ENCODE measurements at regions not wholly inside any gene's neighbourhood (a gene's known extent, or its start where the extent isn't known, plus 50 kb on each side); places are given as distances from the start of the nearest gene placed in this dataset.

GRCh38 chr12:31226639-31227038 lies 99.3 kb downstream of the SINHCAF start:
- Histone ChIP-seq H3K9ac (ENCODE audit: low read length) (no peak overlapping the region), H3K4me3 (ENCODE audit: low read length) (no peak overlapping the region), H3K36me3 (replicated peaks; ENCODE audit: insufficient read depth, low read length) (no peaks in the 10 kb centered on the region), H3K4me2 (ENCODE audit: low read depth, low read length) (no peak overlapping the region), H4K20me1 (ENCODE audit: insufficient read depth, low read length) (no peaks in the 10 kb centered on the region), H2AFZ (ENCODE audit: low read length) (no peak overlapping the region), H3K9me2 (replicated peaks; ENCODE audit: insufficient read depth, low read length) (no peaks in the 10 kb centered on the region), H3K79me2 (ENCODE audit: low read length) (no peaks in the 10 kb centered on the region), H3K27ac (ENCODE audit: low read length) (no peak overlapping the region), H3K4me1 (ENCODE audit: low read length) (no peaks in the 10 kb centered on the region), H3K9me3 (replicated peaks; ENCODE audit: insufficient read depth, low read length) (no peaks in the 10 kb centered on the region), H3F3A (ENCODE audit: insufficient read depth, low read length) (no peaks in the 10 kb centered on the region), H3K27me3 (replicated peaks; ENCODE audit: insufficient read depth, low read length) (no peaks in the 10 kb centered on the region)
- TF ChIP-seq CTCF (IDR thresholded peaks at IDR 0.05; ENCODE audit: low read length) (no peak), EZH2 (optimal IDR thresholded peaks at IDR 0.05; ENCODE audit: low read depth, low read length) (no peak), EZH2phosphoT487 (IDR thresholded peaks at IDR 0.05; ENCODE audit: low read length) (no peak)
- no peak for DNase-seq

GRCh38 chr12:31227401-31227981 lies 98.5 kb downstream of the SINHCAF start:
- Histone ChIP-seq H3K4me1 (ENCODE audit: low read length) (no peaks in the 10 kb centered on the region), H3K27ac (ENCODE audit: low read length) (no peak overlapping the region), H3F3A (ENCODE audit: insufficient read depth, low read length) (no peaks in the 10 kb centered on the region), H4K20me1 (ENCODE audit: insufficient read depth, low read length) (no peaks in the 10 kb centered on the region), H3K36me3 (replicated peaks; ENCODE audit: insufficient read depth, low read length) (no peaks in the 10 kb centered on the region), H3K27me3 (replicated peaks; ENCODE audit: insufficient read depth, low read length) (no peaks in the 10 kb centered on the region), H3K79me2 (ENCODE audit: low read length) (no peaks in the 10 kb centered on the region), H3K4me2 (ENCODE audit: low read depth, low read length) (no peak overlapping the region), H3K9me2 (replicated peaks; ENCODE audit: insufficient read depth, low read length) (no peaks in the 10 kb centered on the region), H3K9ac (ENCODE audit: low read length) (no peak overlapping the region), H2AFZ (ENCODE audit: low read length) (no peak overlapping the region), H3K4me3 (ENCODE audit: low read length) (no peak overlapping the region), H3K9me3 (replicated peaks; ENCODE audit: insufficient read depth, low read length) (no peaks in the 10 kb centered on the region)
- TF ChIP-seq CTCF (IDR thresholded peaks at IDR 0.05; ENCODE audit: low read length) = no peak
- no peak for TF ChIP-seq EZH2phosphoT487 (IDR thresholded peaks at IDR 0.05; ENCODE audit: low read length)
- TF ChIP-seq EZH2 (optimal IDR thresholded peaks at IDR 0.05; ENCODE audit: low read depth, low read length) = no peak
- DNase-seq = no peak

GRCh38 chr12:31228811-31229792 lies 96.8 kb downstream of the SINHCAF start:
- H3K9me3 ChIP-seq (replicated peaks; ENCODE audit: insufficient read depth, low read length) = no peaks in the 10 kb centered on the region
- H3K9me2 ChIP-seq (replicated peaks; ENCODE audit: insufficient read depth, low read length) = no peaks in the 10 kb centered on the region
- no peaks in the 10 kb centered on the region for H3K79me2 ChIP-seq (ENCODE audit: low read length)
- no peak overlapping the region for H2AFZ ChIP-seq (ENCODE audit: low read length)
- no peak overlapping the region for H3K4me2 ChIP-seq (ENCODE audit: low read depth, low read length)
- no peak overlapping the region for H3K4me3 ChIP-seq (ENCODE audit: low read length)
- H3K9ac ChIP-seq (ENCODE audit: low read length) = no peak overlapping the region
- no peak overlapping the region for H3K27ac ChIP-seq (ENCODE audit: low read length)
- TF ChIP-seq EZH2 (optimal IDR thresholded peaks at IDR 0.05; ENCODE audit: low read depth, low read length) (no peak), EZH2phosphoT487 (IDR thresholded peaks at IDR 0.05; ENCODE audit: low read length) (no peak), CTCF (IDR thresholded peaks at IDR 0.05; ENCODE audit: low read length) (no peak)
- H3K36me3 ChIP-seq (replicated peaks; ENCODE audit: insufficient read depth, low read length) = no peaks in the 10 kb centered on the region
- DNase-seq = no peak
- no peaks in the 10 kb centered on the region for H3K27me3 ChIP-seq (replicated peaks; ENCODE audit: insufficient read depth, low read length)
- H3K4me1 ChIP-seq (ENCODE audit: low read length) = no peaks in the 10 kb centered on the region
- H3F3A ChIP-seq (ENCODE audit: insufficient read depth, low read length) = no peaks in the 10 kb centered on the region
- no peaks in the 10 kb centered on the region for H4K20me1 ChIP-seq (ENCODE audit: insufficient read depth, low read length)

Data from MM.1S (cell line).